ENCODE measurements at regions not wholly inside any gene's neighbourhood (a gene's known extent, or its start where the extent isn't known, plus 50 kb on each side); places are given as distances from the start of the nearest gene placed in this dataset.

- no peak for TF ChIP-seq CTCF (IDR thresholded peaks at IDR 0.05)
- no peak for TF ChIP-seq POLR2A (IDR thresholded peaks at IDR 0.05)
Measured at GRCh38 chr17:36671144-36671543, 69.8 kb downstream of the MRM1 start.

Data from right lobe of liver (tissue), 4 donors.